Keratinocyte (primary cell): ENCODE measurements at regions not wholly inside any gene's neighbourhood (a gene's known extent, or its start where the extent isn't known, plus 50 kb on each side); places are given as distances from the start of the nearest gene placed in this dataset.

ENCODE experiments used
- DNase-seq: peaks from one replicate; pipeline ENCODE4 v3.0.0-alpha.2; 2011; ENCODE audit warnings: low read depth, missing footprints, low spot score
- FAIRE-seq: peaks from 2 replicates; lab custom pipeline; 2011; peaks lifted over from hg19 to GRCh38; lab: Jason Lieb, UNC
- H2AFZ ChIP-seq: 2 replicates; pipeline ENCODE4 v1.6.0; 2012; ENCODE audit warnings: low read length, control low read depth, inconsistent platforms; ENCODE audit not compliant: control insufficient read depth
- H3K27ac ChIP-seq: 2 replicates; pipeline ENCODE4 v1.5.1; 2011; ENCODE audit warnings: low read length; ENCODE audit not compliant: control insufficient read depth, insufficient read depth
- H3K27me3 ChIP-seq: 3 replicates; pipeline ENCODE4 v1.6.0; 2011; ENCODE audit warnings: low read length; ENCODE audit not compliant: control insufficient read depth, insufficient read depth; ENCODE audit errors: extremely low read depth
- H3K36me3 ChIP-seq, 2 experiments: 2 replicates in 1 of 2; 3 replicates in 1 of 2; pipeline ENCODE4 v1.5.1; 2011; ENCODE audit warnings: low read length in 2 of 2, mild to moderate bottlenecking in 1 of 2; ENCODE audit not compliant: control insufficient read depth in 2 of 2, insufficient read depth in 2 of 2; ENCODE audit errors: extremely low read depth in 1 of 2
- H3K4me1 ChIP-seq: 3 replicates; pipeline ENCODE4 v1.5.1; 2011; ENCODE audit warnings: low read length; ENCODE audit not compliant: control insufficient read depth, insufficient read depth; ENCODE audit errors: extremely low read depth
- H3K4me2 ChIP-seq: 3 replicates; pipeline ENCODE4 v1.6.0; 2011; ENCODE audit warnings: low read depth, low read length; ENCODE audit not compliant: control insufficient read depth, insufficient read depth; ENCODE audit errors: extremely low read depth
- H3K4me3 ChIP-seq, 3 experiments: fragments of 200-600 bp in 1 of 3; sonication (generic) in 1 of 3; 2 replicates in 2 of 3; 3 replicates in 1 of 3; pipeline ENCODE4 v1.5.1; 2011 to 2016; ENCODE audit warnings: low read length in 3 of 3, mild to moderate bottlenecking in 3 of 3, control low read depth in 2 of 3, inconsistent platforms in 1 of 3, low read depth in 1 of 3, mixed read lengths in 1 of 3, mixed run types in 1 of 3, moderate library complexity in 1 of 3; ENCODE audit not compliant: control insufficient read depth in 2 of 3, insufficient read depth in 2 of 3; ENCODE audit errors: extremely low read depth in 1 of 3
- H3K79me2 ChIP-seq: 2 replicates; pipeline ENCODE4 v1.6.0; 2012; ENCODE audit warnings: low read length; ENCODE audit not compliant: control insufficient read depth, insufficient read depth
- H3K9ac ChIP-seq: 3 replicates; pipeline ENCODE4 v1.6.0; 2011; ENCODE audit warnings: low read length; ENCODE audit not compliant: control insufficient read depth, insufficient read depth; ENCODE audit errors: extremely low read depth
- H3K9me1 ChIP-seq: 3 replicates; pipeline ENCODE4 v1.6.0; 2011; ENCODE audit warnings: low read length; ENCODE audit not compliant: control insufficient read depth, insufficient read depth; ENCODE audit errors: extremely low read depth
- H3K9me3 ChIP-seq: 2 replicates; pipeline ENCODE4 v1.5.1; 2012; ENCODE audit warnings: low read depth, low read length; ENCODE audit not compliant: control insufficient read depth
- H4K20me1 ChIP-seq: 3 replicates; pipeline ENCODE4 v1.6.0; 2011; ENCODE audit warnings: low read length; ENCODE audit not compliant: control insufficient read depth, insufficient read depth; ENCODE audit errors: extremely low read depth
- EZH2 ChIP-seq: IDR thresholded peaks from one replicate; pipeline ENCODE4 v1.6.1; 2012; ENCODE audit warnings: inconsistent platforms, mild to moderate bottlenecking, low read length, moderate library complexity
- dilution Hi-C: fragments of 300-500 bp; cut with MboI; formaldehyde crosslinking; loops from one replicate; pipeline ENCODE4 v1.7.0; 2020; ENCODE audit warnings: low sequenced_read_pairs; ENCODE audit not compliant: extremely low pct_ligation_motif_present
- TF ChIP-seq, protein P1 (sequence below), 3 experiments: IDR thresholded peaks in 1 of 3; conservative IDR thresholded peaks in 1 of 3; optimal IDR thresholded peaks in 1 of 3; 2 replicates in 2 of 3; 3 replicates in 1 of 3; pipeline versions ENCODE3 to v1.5.1; 2011; ENCODE audit warnings: low read length in 3 of 3, mild to moderate bottlenecking in 3 of 3, moderate library complexity in 2 of 3, control low read depth in 1 of 3, inconsistent platforms in 1 of 3; ENCODE audit not compliant: insufficient read depth in 2 of 3; ENCODE audit errors: extremely low read depth in 1 of 3

DNA sequence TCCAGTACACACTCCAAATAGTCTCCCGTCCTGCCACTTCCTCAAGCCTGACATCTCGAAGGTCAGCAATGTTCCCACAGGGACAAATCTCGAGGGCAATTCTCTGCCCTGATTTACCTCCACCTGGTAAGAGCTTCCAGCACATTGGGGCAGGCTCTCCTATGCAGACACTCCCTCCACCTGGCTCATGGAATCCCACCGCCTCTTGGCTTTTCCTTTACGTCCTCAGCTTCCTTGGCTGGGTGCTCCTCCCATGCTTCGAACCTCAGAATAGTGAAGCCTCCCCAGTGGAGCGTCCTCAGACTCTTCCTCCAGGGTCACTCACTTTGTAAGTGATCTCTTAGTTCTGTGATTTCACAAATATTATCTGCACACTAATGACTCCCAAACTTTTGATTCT lies 205.2 kb upstream of the ECI2 start:
- TF ChIP-seq, protein P1, sequence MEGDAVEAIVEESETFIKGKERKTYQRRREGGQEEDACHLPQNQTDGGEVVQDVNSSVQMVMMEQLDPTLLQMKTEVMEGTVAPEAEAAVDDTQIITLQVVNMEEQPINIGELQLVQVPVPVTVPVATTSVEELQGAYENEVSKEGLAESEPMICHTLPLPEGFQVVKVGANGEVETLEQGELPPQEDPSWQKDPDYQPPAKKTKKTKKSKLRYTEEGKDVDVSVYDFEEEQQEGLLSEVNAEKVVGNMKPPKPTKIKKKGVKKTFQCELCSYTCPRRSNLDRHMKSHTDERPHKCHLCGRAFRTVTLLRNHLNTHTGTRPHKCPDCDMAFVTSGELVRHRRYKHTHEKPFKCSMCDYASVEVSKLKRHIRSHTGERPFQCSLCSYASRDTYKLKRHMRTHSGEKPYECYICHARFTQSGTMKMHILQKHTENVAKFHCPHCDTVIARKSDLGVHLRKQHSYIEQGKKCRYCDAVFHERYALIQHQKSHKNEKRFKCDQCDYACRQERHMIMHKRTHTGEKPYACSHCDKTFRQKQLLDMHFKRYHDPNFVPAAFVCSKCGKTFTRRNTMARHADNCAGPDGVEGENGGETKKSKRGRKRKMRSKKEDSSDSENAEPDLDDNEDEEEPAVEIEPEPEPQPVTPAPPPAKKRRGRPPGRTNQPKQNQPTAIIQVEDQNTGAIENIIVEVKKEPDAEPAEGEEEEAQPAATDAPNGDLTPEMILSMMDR (optimal IDR thresholded peaks at IDR 0.05 in 1 of 3, IDR thresholded peaks at IDR 0.05 in 1 of 3, conservative IDR thresholded peaks at IDR 0.05 in 1 of 3; ENCODE audit: extremely low read depth in 1 of 3, insufficient read depth in 2 of 3, low read length in 3 of 3): no peak
- TF ChIP-seq EZH2: no peak
- Histone ChIP-seq H3K4me3 (no peak overlapping the region), H3K9ac (no peak overlapping the region), H3K9me3 (no peaks in the 10 kb centered on the region), H4K20me1 (no peaks in the 10 kb centered on the region), H3K9me1 (no peaks in the 10 kb centered on the region), H3K27me3 (no peaks in the 10 kb centered on the region), H2AFZ (no peak overlapping the region), H3K4me1 (no peaks in the 10 kb centered on the region), H3K27ac (no peak overlapping the region), H3K4me2 (no peak overlapping the region), H3K79me2 (no peaks in the 10 kb centered on the region), H3K36me3 (no peaks in the 10 kb centered on the region)
- DNase-seq (no peak), FAIRE-seq (no peak)
- dilution Hi-C loops: no loop called here

DNA sequence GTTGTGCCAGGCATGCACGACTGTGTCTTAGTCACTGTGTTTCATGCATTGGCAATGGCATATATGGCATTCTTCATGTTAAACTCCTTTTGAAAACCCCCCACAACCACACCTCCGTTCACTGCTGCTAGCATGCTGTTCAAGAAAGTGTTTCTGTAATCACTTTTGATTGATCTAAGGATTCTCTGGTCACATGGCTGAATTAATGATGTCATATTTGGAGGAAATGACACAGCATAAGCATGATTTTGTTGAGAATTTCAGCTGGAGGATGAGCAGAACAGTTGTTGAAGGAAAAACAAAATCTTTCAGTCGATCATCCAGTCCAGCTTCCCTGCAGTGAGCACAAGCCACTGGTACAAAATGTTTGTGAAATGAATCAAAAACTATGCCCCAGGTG lies 203.5 kb upstream of the ECI2 start:
- H3K9ac ChIP-seq: no peak overlapping the region
- TF ChIP-seq, protein P1 (optimal IDR thresholded peaks at IDR 0.05 in 1 of 3, IDR thresholded peaks at IDR 0.05 in 1 of 3, conservative IDR thresholded peaks at IDR 0.05 in 1 of 3; ENCODE audit: extremely low read depth in 1 of 3, insufficient read depth in 2 of 3, low read length in 3 of 3): no peak
- TF ChIP-seq EZH2: no peak
- dilution Hi-C loops: no loop called here

More for the DNA sequence above, 203.5 kb upstream of the ECI2 start:
- Histone ChIP-seq H3K9me1 (no peaks in the 10 kb centered on the region), H3K36me3 (no peaks in the 10 kb centered on the region), H3K27me3 (no peaks in the 10 kb centered on the region), H3K79me2 (no peaks in the 10 kb centered on the region), H3K27ac (no peak overlapping the region), H3K4me1 (no peaks in the 10 kb centered on the region), H3K9me3 (no peaks in the 10 kb centered on the region), H3K4me2 (no peak overlapping the region), H3K4me3 (no peak overlapping the region), H2AFZ (no peak overlapping the region), H4K20me1 (no peaks in the 10 kb centered on the region)
- no peak for DNase-seq
- no peak for FAIRE-seq
